ENCODE measurements at regions not wholly inside any gene's neighbourhood (a gene's known extent, or its start where the extent isn't known, plus 50 kb on each side); places are given as distances from the start of the nearest gene placed in this dataset.

GRCh38 chr2:82697231-82697630, 1761.8 kb downstream of the SUCLG1 start:
- no peaks in the 10 kb centered on the region for H3K27me3 Mint-ChIP-seq
- no peaks in the 10 kb centered on the region for H3K36me3 Mint-ChIP-seq (ENCODE audit: low read depth)
- no peak overlapping the region for H3K27ac Mint-ChIP-seq
- H3K4me3 Mint-ChIP-seq: no peak overlapping the region
- DNase-seq: no peak
- H3K9me3 Mint-ChIP-seq: peaks cover 24% of the 10 kb centered on the region
- no peaks in the 10 kb centered on the region for H3K4me1 Mint-ChIP-seq (ENCODE audit: low read depth)

DNA sequence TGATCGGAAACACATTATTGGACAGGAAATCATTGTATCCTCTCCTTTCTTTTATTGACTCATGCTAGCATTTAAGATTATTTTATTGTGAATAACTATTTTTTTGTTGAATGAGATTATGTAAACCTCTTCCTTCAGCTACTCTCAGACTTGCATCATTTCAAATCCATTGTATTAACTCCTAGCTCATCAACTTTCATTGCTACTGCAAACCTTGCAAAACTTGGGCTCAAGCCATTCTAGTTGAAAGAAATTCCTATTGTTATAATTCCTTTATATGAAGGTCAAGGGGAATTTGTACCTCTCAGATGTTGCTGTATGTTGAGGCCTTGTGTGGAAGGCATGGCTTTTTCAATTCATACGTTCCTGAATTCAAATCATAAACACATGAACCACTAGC, 1764.6 kb downstream of the SUCLG1 start:
- Mint-ChIP-seq H3K27ac (no peak overlapping the region), H3K36me3 (ENCODE audit: low read depth) (no peaks in the 10 kb centered on the region), H3K9me3 (peaks cover 20% of the 10 kb centered on the region), H3K4me1 (ENCODE audit: low read depth) (no peaks in the 10 kb centered on the region), H3K4me3 (no peak overlapping the region), H3K27me3 (no peaks in the 10 kb centered on the region)
- no peak for DNase-seq

DNA sequence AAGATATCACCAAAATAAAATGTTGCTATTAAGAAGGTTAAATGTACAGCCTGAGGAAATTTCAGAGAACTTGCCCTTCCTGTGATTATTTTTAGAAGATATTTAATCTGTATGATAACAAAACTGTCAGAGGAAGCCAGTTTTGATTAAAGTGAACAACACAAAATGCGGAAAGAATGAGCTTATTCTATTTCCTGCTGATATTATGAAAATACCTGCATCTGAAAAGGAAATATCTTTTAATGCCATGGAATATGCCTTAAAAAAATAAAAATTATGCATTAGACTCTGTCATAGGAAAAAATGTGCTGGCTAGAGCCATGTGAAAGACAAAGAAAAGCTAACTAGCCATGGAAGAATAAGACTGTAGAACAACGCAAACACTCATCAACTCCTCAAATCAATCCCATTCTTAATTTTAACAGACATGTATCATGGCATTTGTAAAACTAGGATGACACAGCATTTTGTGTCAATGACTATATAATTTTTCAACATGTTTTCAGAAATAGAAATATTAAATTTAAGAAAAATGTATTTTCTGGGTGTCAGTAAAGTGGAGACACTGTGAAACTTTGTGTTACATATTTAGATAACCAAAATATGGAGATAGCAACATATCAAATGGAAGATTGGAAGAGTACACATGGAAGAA, 1768.2 kb downstream of the SUCLG1 start:
- DNase-seq: no peak
- H3K4me3 Mint-ChIP-seq: no peak overlapping the region
- H3K9me3 Mint-ChIP-seq: peaks cover 11% of the 10 kb centered on the region
- no peaks in the 10 kb centered on the region for H3K4me1 Mint-ChIP-seq (ENCODE audit: low read depth)
- no peaks in the 10 kb centered on the region for H3K36me3 Mint-ChIP-seq (ENCODE audit: low read depth)
- no peaks in the 10 kb centered on the region for H3K27me3 Mint-ChIP-seq
- H3K27ac Mint-ChIP-seq: no peak overlapping the region

DNA sequence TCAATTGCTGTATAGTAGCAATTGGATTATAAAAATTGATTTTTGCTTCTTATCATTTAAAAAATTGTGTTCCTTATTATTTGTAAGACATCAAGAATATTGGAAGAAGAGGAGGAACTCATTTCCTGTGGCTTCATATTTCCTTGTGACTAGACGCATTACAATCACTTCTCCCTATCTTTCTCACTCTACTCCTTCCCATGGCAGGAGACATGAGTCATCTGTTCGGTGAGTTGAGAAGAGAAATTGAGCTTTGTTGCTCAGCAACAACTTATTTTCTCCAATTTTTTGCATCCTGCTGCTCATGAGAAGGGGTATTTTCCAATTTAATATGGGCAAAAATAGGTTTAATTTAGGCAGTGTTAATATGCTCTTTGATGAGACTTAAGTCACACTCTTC, 1783.9 kb downstream of the SUCLG1 start:
- Mint-ChIP-seq H3K27ac (no peak overlapping the region), H3K36me3 (ENCODE audit: low read depth) (no peaks in the 10 kb centered on the region), H3K4me3 (no peak overlapping the region), H3K4me1 (ENCODE audit: low read depth) (no peaks in the 10 kb centered on the region), H3K27me3 (no peaks in the 10 kb centered on the region), H3K9me3 (peaks cover 26% of the 10 kb centered on the region)
- DNase-seq: no peak

DNA sequence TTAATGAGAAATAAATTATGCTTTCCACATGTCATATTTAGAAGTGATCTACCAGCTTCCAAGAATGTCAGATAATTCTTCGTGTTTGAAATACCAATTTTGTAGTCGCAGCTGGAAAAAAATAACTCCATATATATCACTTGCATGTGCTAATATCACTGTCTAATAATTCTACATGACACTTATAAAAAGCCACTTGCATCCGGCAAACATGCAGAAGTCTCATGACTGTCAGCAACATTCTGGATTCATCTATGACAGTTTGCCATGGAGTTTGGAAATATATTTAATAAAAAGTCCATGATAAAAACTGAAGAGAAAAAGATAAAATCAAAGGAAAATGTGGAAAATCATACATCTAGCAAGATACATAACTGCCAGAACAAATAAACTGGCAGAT, 1784.4 kb downstream of the SUCLG1 start:
- DNase-seq: no peak
- Mint-ChIP-seq H3K4me1 (ENCODE audit: low read depth) (no peaks in the 10 kb centered on the region), H3K27me3 (no peaks in the 10 kb centered on the region), H3K27ac (no peak overlapping the region), H3K9me3 (peaks cover 23% of the 10 kb centered on the region), H3K36me3 (ENCODE audit: low read depth) (no peaks in the 10 kb centered on the region), H3K4me3 (no peak overlapping the region)

DNA sequence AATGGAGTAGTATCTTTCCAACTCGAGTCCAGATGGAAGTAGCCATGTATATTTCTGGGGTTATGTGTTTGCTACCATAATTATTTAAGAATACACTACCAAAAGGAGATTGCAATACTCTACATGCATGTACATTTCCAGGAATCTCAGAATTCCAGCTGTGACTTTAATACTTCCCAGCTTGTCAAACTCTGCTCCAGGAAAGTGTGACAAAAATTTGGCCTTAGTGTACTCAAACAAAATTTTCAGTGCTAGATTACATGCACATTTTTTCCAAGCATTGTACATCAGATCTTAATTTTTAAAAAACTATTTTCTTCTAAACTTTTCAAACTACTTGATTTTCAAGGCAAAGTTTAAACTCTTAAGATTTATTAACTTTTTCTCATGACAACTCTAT, 1791.6 kb downstream of the SUCLG1 start:
- H3K4me3 Mint-ChIP-seq: no peak overlapping the region

DNA sequence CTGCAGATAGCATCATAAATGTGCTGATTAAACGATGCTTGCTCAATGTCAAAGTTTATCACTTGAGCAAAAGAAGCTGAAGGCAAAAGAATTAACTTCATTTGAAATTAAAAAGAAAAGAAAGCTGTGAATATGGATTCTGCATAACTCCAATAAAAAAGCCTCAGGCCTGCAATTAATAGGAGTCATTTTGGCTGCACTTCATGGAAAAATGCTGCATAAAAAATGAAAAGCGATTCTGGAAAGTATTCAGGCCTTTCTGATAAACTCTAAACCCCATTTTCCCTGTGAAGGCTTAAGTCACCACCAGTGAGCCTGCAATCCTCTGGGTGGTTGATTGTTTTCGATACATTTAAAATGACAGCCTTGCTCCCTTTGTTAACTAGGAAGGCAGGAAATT, 1793.4 kb downstream of the SUCLG1 start:
- DNase-seq: no peak
- no peaks in the 10 kb centered on the region for H3K27me3 Mint-ChIP-seq
- peaks cover 9% of the 10 kb centered on the region for H3K9me3 Mint-ChIP-seq
- H3K27ac Mint-ChIP-seq: no peak overlapping the region
- no peaks in the 10 kb centered on the region for H3K4me1 Mint-ChIP-seq (ENCODE audit: low read depth)
- H3K4me3 Mint-ChIP-seq: no peak overlapping the region
- no peaks in the 10 kb centered on the region for H3K36me3 Mint-ChIP-seq (ENCODE audit: low read depth)

More for the DNA sequence above, 1791.6 kb downstream of the SUCLG1 start:
- Mint-ChIP-seq H3K9me3 (peaks cover 12% of the 10 kb centered on the region), H3K27me3 (no peaks in the 10 kb centered on the region), H3K4me1 (ENCODE audit: low read depth) (no peaks in the 10 kb centered on the region), H3K27ac (no peak overlapping the region), H3K36me3 (ENCODE audit: low read depth) (no peaks in the 10 kb centered on the region)
- no peak for DNase-seq

DNA sequence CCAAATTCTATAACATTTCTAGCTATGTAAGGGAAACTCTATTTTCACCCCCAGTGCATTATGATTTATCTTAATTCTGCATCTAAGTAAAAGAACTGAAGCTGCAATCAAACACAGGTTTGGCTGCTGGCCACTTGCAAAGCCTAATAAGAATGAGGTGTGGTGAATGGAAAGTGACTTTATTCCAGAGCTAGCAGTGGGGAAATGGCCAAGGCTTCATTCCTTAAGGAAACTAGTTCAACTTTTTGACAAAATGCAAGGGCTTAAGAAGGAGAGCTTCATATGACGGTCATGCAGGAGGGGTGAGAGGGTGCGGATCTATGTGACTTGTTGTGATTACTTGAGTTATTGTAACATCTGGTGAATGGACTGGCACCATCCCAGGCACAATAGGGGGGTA, 1802.0 kb downstream of the SUCLG1 start:
- no peak overlapping the region for H3K4me3 Mint-ChIP-seq
- no peaks in the 10 kb centered on the region for H3K36me3 Mint-ChIP-seq (ENCODE audit: low read depth)
- no peak for DNase-seq
- H3K27me3 Mint-ChIP-seq: no peaks in the 10 kb centered on the region
- H3K4me1 Mint-ChIP-seq (ENCODE audit: low read depth): no peaks in the 10 kb centered on the region
- H3K9me3 Mint-ChIP-seq: peaks cover 5% of the 10 kb centered on the region
- H3K27ac Mint-ChIP-seq: no peak overlapping the region

DNA sequence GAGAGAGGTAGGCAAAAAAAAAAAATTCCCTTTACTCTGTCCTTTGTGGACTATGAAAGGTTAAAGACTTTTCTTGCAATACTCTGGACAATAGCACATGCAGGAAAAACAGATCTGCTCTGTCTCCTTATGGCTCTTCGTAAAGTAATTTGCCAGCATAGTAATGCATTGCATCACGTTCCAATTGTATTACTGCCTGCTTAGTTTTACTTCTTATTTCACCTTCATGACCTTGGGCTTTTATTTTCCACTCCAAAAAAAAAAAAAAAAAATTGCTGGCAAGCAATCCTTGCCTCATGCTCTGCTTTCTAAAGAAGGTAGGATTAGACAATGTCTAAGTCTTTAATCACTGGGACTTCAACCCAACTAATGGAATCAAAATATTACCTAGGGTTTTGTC, 1802.7 kb downstream of the SUCLG1 start:
- DNase-seq: no peak
- no peaks in the 10 kb centered on the region for H3K27me3 Mint-ChIP-seq
- peaks cover 10% of the 10 kb centered on the region for H3K9me3 Mint-ChIP-seq
- no peak overlapping the region for H3K27ac Mint-ChIP-seq
- H3K36me3 Mint-ChIP-seq (ENCODE audit: low read depth): no peaks in the 10 kb centered on the region
- H3K4me1 Mint-ChIP-seq (ENCODE audit: low read depth): no peaks in the 10 kb centered on the region
- no peak overlapping the region for H3K4me3 Mint-ChIP-seq

GRCh38 chr2:82652117-82652516, 1807.0 kb downstream of the SUCLG1 start:
- no peaks in the 10 kb centered on the region for H3K36me3 Mint-ChIP-seq (ENCODE audit: low read depth)
- H3K4me3 Mint-ChIP-seq: no peak overlapping the region
- H3K27me3 Mint-ChIP-seq: no peaks in the 10 kb centered on the region
- no peak overlapping the region for H3K27ac Mint-ChIP-seq
- H3K9me3 Mint-ChIP-seq: peaks cover 24% of the 10 kb centered on the region
- DNase-seq: no peak
- H3K4me1 Mint-ChIP-seq (ENCODE audit: low read depth): no peaks in the 10 kb centered on the region

DNA sequence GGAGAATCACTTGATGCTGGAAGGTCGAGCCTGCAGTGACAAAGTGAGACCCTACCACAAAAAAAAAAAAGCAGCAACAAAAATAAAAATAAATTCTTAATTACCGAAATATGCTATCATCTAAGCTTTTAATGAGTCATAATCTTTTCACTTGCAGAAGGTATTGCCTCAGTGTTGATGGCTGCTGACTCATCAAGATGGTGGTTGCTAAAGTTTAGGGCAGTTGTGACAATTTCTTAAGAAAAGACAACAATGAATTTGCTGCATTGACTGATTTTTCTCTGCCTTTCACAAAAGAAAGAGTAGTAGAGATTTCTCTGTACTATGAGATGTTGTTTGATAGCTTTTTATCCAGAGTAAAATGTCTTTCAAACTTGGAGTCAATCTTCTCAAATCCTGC, 1809.0 kb downstream of the SUCLG1 start:
- Mint-ChIP-seq H3K27ac (no peak overlapping the region), H3K4me1 (ENCODE audit: low read depth) (no peaks in the 10 kb centered on the region), H3K27me3 (no peaks in the 10 kb centered on the region), H3K36me3 (ENCODE audit: low read depth) (no peaks in the 10 kb centered on the region), H3K9me3 (peaks cover 23% of the 10 kb centered on the region), H3K4me3 (no peak overlapping the region)
- DNase-seq: no peak

DNA sequence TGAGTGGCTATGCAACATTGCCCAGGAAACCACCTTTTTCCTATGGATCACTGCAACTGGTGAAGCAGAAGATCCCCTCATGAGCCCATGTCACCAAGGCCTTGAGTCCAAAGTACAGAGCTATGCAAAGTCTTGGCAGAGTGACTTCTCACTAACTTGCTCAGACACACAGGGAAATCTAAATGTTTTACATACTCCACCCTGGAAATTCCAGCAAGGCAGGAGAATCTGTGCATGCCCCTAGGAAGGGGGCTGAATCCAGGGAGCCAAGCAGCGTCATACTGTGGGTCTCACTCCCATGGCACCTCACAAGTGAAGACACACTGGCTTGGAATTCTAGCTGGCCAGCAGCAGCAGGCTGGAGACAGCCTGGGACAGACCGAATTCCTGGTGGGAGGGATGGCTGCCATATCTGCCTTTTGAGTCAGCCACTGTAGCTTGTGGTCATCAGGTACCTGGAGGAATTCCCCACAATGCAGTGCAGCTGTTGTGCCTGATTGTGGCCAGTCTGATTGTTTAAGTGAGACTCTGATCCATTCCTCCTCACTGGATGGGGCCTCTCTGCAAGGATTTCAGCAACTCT, 1817.4 kb downstream of the SUCLG1 start:
- Mint-ChIP-seq H3K4me3 (no peak overlapping the region), H3K4me1 (ENCODE audit: low read depth) (no peaks in the 10 kb centered on the region), H3K27me3 (no peaks in the 10 kb centered on the region), H3K9me3 (peaks cover 21% of the 10 kb centered on the region), H3K27ac (no peak overlapping the region), H3K36me3 (ENCODE audit: low read depth) (no peaks in the 10 kb centered on the region)
- no peak for DNase-seq

DNA sequence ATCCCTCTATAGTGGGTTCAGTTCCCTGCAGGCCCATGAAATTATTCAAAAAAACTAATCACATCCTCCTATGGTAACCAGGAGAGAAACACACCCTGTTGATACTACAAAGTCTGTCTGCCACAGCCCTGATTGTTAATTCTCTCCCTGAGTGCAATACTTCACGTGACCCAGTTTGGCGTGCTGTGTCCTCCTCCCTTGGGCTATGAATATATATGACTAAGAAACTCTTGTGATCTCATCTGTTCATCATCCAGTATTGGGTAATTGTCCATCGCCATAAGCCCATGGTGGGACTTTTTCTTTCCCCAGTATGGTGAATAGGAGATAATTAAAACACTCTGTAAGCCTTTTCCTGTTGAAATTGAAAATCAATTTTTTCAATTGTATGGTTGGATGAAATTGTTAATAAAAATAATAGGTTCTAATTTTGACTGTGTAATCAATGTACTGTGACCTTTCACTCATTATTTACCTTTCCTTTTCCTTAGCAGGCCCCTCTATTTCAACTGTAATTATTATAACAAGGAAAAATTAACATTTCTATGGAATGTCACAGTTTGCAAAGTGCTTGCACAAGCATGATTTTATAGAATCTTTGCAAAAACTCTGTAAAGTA, 1822.6 kb downstream of the SUCLG1 start:
- DNase-seq: no peak
- Mint-ChIP-seq H3K4me1 (ENCODE audit: low read depth) (no peaks in the 10 kb centered on the region), H3K27ac (no peak overlapping the region), H3K9me3 (peaks cover 7% of the 10 kb centered on the region), H3K27me3 (no peaks in the 10 kb centered on the region), H3K4me3 (no peak overlapping the region), H3K36me3 (ENCODE audit: low read depth) (no peaks in the 10 kb centered on the region)

GRCh38 chr2:82599021-82599420, 1860.1 kb downstream of the SUCLG1 start:
- H3K4me1 Mint-ChIP-seq (ENCODE audit: low read depth): no peaks in the 10 kb centered on the region
- H3K9me3 Mint-ChIP-seq: peaks cover 11% of the 10 kb centered on the region
- H3K27ac Mint-ChIP-seq: no peak overlapping the region
- H3K4me3 Mint-ChIP-seq: no peak overlapping the region
- no peaks in the 10 kb centered on the region for H3K36me3 Mint-ChIP-seq (ENCODE audit: low read depth)
- DNase-seq: no peak
- no peaks in the 10 kb centered on the region for H3K27me3 Mint-ChIP-seq

DNA sequence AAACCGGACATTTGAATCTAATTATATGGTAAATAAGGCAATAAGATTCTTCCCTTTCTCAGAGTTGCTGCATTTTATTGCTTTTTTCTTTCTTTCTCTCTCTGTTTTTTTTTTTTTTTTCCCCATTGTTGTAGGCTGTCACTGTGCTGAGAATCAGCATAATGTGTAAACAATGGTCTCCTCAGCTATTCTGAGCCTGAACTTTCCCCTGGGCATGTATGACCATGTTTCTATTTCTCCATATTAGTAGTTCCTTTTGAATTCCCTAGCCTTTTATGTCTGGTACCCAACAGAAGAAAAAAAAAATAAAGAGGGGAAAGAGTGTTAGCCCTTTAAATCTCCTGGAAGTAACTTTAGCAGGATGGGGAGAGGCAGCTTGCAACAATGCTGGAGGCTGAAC, 1862.5 kb downstream of the SUCLG1 start:
- H3K36me3 Mint-ChIP-seq (ENCODE audit: low read depth): no peaks in the 10 kb centered on the region
- no peak overlapping the region for H3K4me3 Mint-ChIP-seq
- H3K9me3 Mint-ChIP-seq: peaks cover 16% of the 10 kb centered on the region
- no peaks in the 10 kb centered on the region for H3K4me1 Mint-ChIP-seq (ENCODE audit: low read depth)
- no peak overlapping the region for H3K27ac Mint-ChIP-seq
- no peaks in the 10 kb centered on the region for H3K27me3 Mint-ChIP-seq
- no peak for DNase-seq
